SKM-1 treated with dmso at 0.1 percent for 144 hours (cell line): ENCODE measurements at regions not wholly inside any gene's neighbourhood (a gene's known extent, or its start where the extent isn't known, plus 50 kb on each side); places are given as distances from the start of the nearest gene placed in this dataset.
A peak's percentile ranks its signal among the peaks of the same experiment; 100 is the strongest.

Source experiments
- DNase-seq: peaks from one replicate; lab custom pipeline; 2025; ENCODE audit not compliant: unreplicated experiment; lab: John Stamatoyannopoulos, UW

GRCh38 chr4:156596026-156596425, 375.6 kb downstream of the PDGFC start:
- DNase-seq, result no peak

GRCh38 chr4:156595041-156595440, 376.6 kb downstream of the PDGFC start:
- no peak for DNase-seq

- no peak for DNase-seq
Measured at GRCh38 chr4:156594624-156595023, 377.0 kb downstream of the PDGFC start.

GRCh38 chr4:156593464-156593863, 378.1 kb downstream of the PDGFC start:
- DNase-seq, result no peak

GRCh38 chr4:156591679-156592078, 379.9 kb downstream of the PDGFC start:
- DNase-seq, result no peak

GRCh38 chr4:156584100-156584499, 387.5 kb downstream of the PDGFC start:
- no peak for DNase-seq

- no peak for DNase-seq
Measured at GRCh38 chr4:156583265-156583664, 388.3 kb downstream of the PDGFC start.

GRCh38 chr4:156581282-156582063, 390.1 kb downstream of the PDGFC start:
- no peak for DNase-seq

- no peak for DNase-seq
Measured at GRCh38 chr4:156578713-156579112, 392.9 kb downstream of the PDGFC start.

- DNase-seq, result no peak
Measured at GRCh38 chr4:156578005-156578404, 393.6 kb downstream of the PDGFC start.

- DNase-seq, result no peak
Measured at GRCh38 chr4:156576946-156577345, 394.7 kb downstream of the PDGFC start.

GRCh38 chr4:156575430-156576073, 396.0 kb downstream of the PDGFC start:
- DNase-seq, result peak; percentile 56

- DNase-seq, result no peak
Measured at GRCh38 chr4:156571146-156571545, 400.5 kb downstream of the PDGFC start.

- DNase-seq, result no peak
Measured at GRCh38 chr4:156569535-156569934, 402.1 kb downstream of the PDGFC start.

- DNase-seq, result no peak
Measured at GRCh38 chr4:156568484-156568883, 403.1 kb downstream of the PDGFC start.

- DNase-seq, result no peak
Measured at GRCh38 chr4:156568041-156568440, 403.6 kb downstream of the PDGFC start.

GRCh38 chr4:156560701-156561100, 410.9 kb downstream of the PDGFC start:
- peak; percentile 40 for DNase-seq

- DNase-seq, result no peak
Measured at GRCh38 chr4:156559346-156559745, 412.3 kb downstream of the PDGFC start.

- DNase-seq, result no peak
Measured at GRCh38 chr4:156558373-156559025, 413.1 kb downstream of the PDGFC start.

- no peak for DNase-seq
Measured at GRCh38 chr4:156557920-156558319, 413.7 kb downstream of the PDGFC start.

- no peak for DNase-seq
Measured at GRCh38 chr4:156556336-156556735, 415.3 kb downstream of the PDGFC start.

GRCh38 chr4:156553659-156554058, 417.9 kb downstream of the PDGFC start:
- no peak for DNase-seq
